ENCODE measurements at regions not wholly inside any gene's neighbourhood (a gene's known extent, or its start where the extent isn't known, plus 50 kb on each side); places are given as distances from the start of the nearest gene placed in this dataset.

DNA sequence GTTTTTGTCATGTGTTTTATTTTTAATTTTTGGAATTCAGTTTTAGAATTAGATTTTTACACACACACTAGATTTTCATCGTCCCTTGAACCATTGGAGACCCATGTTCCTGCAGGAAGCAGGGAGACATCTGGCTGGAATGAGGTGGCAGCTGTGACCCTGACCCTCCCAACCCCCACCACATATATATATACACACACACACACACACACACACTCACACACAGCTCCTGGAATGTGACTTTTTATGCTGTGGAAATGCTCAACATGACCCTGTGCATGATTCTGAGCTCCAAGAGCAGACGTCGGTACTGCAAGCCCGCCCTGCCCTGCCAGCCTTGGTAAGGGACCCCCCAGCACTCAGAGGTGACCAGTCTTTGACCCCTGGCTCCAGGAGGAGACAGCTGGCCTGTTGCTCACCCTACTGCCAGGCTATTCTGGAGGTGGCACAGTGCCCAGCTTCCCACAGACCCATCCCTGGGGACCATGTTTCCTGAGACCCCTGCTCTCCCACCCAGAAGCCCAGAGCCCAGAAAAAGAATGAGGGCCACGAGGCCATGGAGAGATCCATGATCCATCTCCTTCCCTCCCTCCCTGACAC is 103.2 kb upstream of the VSTM2B start:
- in situ Hi-C loops (cut with HindIII; ENCODE audit: low pct_unique_long_range_greater_than_20kb, low sequenced_read_pairs): no loop called here
- CTCF ChIA-PET: no interaction called here
- Histone ChIP-seq H3K4me1 (ENCODE audit: control insufficient read depth, insufficient read depth, low read length) (no peaks in the 10 kb centered on the region), H3K36me3 (ENCODE audit: control insufficient read depth, insufficient read depth, low read length) (no peaks in the 10 kb centered on the region), H3K27ac (ENCODE audit: low read length) (no peak overlapping the region), H3K9me3 (ENCODE audit: control insufficient read depth, insufficient read depth, low read depth, low read length) (no peaks in the 10 kb centered on the region), H3K27me3 (ENCODE audit: control insufficient read depth, insufficient read depth, low read length) (no peaks in the 10 kb centered on the region; the same call in 1 of the 2 replicates), H3K4me3 (ENCODE audit: low read depth in 2 of 2, low read length in 2 of 2) (no peak overlapping the region)
- intact Hi-C loops (cut with micrococcal nuclease; ENCODE audit: unreplicated experiment): no loop called here
- no peak for DNase-seq (ENCODE audit: low read depth, low spot score)
- ATAC-seq: no peak
- TF ChIP-seq TCF7L2 (IDR thresholded peaks at IDR 0.05; ENCODE audit: low read depth, low read length) (no peak), SIN3A (IDR thresholded peaks at IDR 0.05; ENCODE audit: borderline replicate concordance, insufficient read depth, low read depth, low read length) (no peak), POLR2AphosphoS5 (IDR thresholded peaks at IDR 0.05; ENCODE audit: low read depth, low read length) (no peak), REST (IDR thresholded peaks at IDR 0.05; ENCODE audit: insufficient read depth in 1 of 2, low read depth in 2 of 2, low read length in 1 of 2) (no peak)
- TF ChIP-seq, protein P1, sequence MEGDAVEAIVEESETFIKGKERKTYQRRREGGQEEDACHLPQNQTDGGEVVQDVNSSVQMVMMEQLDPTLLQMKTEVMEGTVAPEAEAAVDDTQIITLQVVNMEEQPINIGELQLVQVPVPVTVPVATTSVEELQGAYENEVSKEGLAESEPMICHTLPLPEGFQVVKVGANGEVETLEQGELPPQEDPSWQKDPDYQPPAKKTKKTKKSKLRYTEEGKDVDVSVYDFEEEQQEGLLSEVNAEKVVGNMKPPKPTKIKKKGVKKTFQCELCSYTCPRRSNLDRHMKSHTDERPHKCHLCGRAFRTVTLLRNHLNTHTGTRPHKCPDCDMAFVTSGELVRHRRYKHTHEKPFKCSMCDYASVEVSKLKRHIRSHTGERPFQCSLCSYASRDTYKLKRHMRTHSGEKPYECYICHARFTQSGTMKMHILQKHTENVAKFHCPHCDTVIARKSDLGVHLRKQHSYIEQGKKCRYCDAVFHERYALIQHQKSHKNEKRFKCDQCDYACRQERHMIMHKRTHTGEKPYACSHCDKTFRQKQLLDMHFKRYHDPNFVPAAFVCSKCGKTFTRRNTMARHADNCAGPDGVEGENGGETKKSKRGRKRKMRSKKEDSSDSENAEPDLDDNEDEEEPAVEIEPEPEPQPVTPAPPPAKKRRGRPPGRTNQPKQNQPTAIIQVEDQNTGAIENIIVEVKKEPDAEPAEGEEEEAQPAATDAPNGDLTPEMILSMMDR (IDR thresholded peaks at IDR 0.05): no peak
- BruUV-seq (replicated peaks): no TSS peak
- POLR2A ChIA-PET: no interaction called here

DNA sequence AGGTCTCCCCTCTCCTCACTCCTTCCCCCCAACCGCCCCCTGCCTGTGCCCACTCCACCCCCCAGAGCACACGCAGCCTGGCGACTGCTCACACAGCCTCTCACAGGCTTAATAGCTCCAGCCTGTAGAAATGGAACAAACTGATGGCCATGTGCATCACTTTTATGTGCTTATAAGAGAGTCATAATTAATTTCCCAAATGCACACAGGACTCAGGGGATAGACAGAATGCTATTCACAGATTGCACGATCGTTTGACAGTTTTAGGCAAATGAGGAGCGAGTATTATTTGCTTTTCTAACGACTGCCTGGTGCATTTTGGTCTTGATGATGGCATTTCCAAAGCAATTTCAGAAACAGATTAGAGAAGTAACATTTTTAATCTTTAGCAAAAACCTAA is 97.7 kb upstream of the VSTM2B start:
- H3K36me3 ChIP-seq (ENCODE audit: control insufficient read depth, insufficient read depth, low read length): no peaks in the 10 kb centered on the region
- TF ChIP-seq REST (IDR thresholded peaks at IDR 0.05; ENCODE audit: insufficient read depth in 1 of 2, low read depth in 2 of 2, low read length in 1 of 2) (no peak), POLR2AphosphoS5 (IDR thresholded peaks at IDR 0.05; ENCODE audit: low read depth, low read length) (no peak), SIN3A (IDR thresholded peaks at IDR 0.05; ENCODE audit: borderline replicate concordance, insufficient read depth, low read depth, low read length) (no peak), TCF7L2 (IDR thresholded peaks at IDR 0.05; ENCODE audit: low read depth, low read length) (no peak)
- TF ChIP-seq, protein P1 (IDR thresholded peaks at IDR 0.05): no peak
- DNase-seq (ENCODE audit: low read depth, low spot score): no peak
- ATAC-seq: no peak
- ChIA-PET POLR2A (no interaction called here), CTCF (no interaction called here)
- in situ Hi-C loops (cut with HindIII; ENCODE audit: low pct_unique_long_range_greater_than_20kb, low sequenced_read_pairs) (no loop called here), intact Hi-C loops (cut with micrococcal nuclease; ENCODE audit: unreplicated experiment) (no loop called here)
- H3K27ac ChIP-seq (ENCODE audit: low read length): no peak overlapping the region
- H3K4me1 ChIP-seq (ENCODE audit: control insufficient read depth, insufficient read depth, low read length): no peaks in the 10 kb centered on the region
- H3K27me3 ChIP-seq (ENCODE audit: control insufficient read depth, insufficient read depth, low read length): no peaks in the 10 kb centered on the region; the same call in 1 of the 2 replicates
- H3K4me3 ChIP-seq (ENCODE audit: low read depth in 2 of 2, low read length in 2 of 2): no peak overlapping the region
- H3K9me3 ChIP-seq (ENCODE audit: control insufficient read depth, insufficient read depth, low read depth, low read length): no peaks in the 10 kb centered on the region
- no TSS peak for BruUV-seq (replicated peaks)
